ENCODE measurements at regions not wholly inside any gene's neighbourhood (a gene's known extent, or its start where the extent isn't known, plus 50 kb on each side); places are given as distances from the start of the nearest gene placed in this dataset.

GRCh38 chr3:118057086-118057485, 977.6 kb downstream of the IGSF11 start:
- H3K23ac ChIP-seq (ENCODE audit: low read length), result no peak overlapping the region
- no peak overlapping the region for H3K56ac ChIP-seq (ENCODE audit: low read length)
- H3K9ac ChIP-seq (ENCODE audit: low read length), result no peak overlapping the region
- no peaks in the 10 kb centered on the region for H3K79me1 ChIP-seq (ENCODE audit: low read length)
- H4K8ac ChIP-seq (ENCODE audit: low read depth, low read length), result no peak overlapping the region
- H3K4ac ChIP-seq (ENCODE audit: low read depth, low read length), result no peak overlapping the region
- WGBS (ENCODE audit: extremely low coverage, insufficient coverage, low lambda C conversion rate), result no CpG with 5 or more reads among the region's 1 CpG
- no peaks in the 10 kb centered on the region for H3K27me3 ChIP-seq (ENCODE audit: insufficient read depth, low read length, poor library complexity)
- H2BK15ac ChIP-seq (replicated peaks; ENCODE audit: low read depth), result no peak overlapping the region
- no peak overlapping the region for H3K4me2 ChIP-seq (ENCODE audit: low read length)
- H4K5ac ChIP-seq (ENCODE audit: low read length), result no peak overlapping the region
- no peak overlapping the region for H3K18ac ChIP-seq (ENCODE audit: low read length)
- H3K36me3 ChIP-seq (ENCODE audit: control insufficient read depth, insufficient read depth, low read length), result no peaks in the 10 kb centered on the region
- no peaks in the 10 kb centered on the region for H3K79me2 ChIP-seq (ENCODE audit: control insufficient read depth, insufficient read depth, low read length)
- no peak overlapping the region for H2BK5ac ChIP-seq (ENCODE audit: low read length)
- DNase-seq, result no peak
- H3K27ac ChIP-seq (ENCODE audit: low read depth, low read length), result no peak overlapping the region
- no peak overlapping the region for H2BK120ac ChIP-seq (ENCODE audit: low read depth, low read length)
- H2AK5ac ChIP-seq (ENCODE audit: low read length), result no peak overlapping the region
- H3K4me1 ChIP-seq (ENCODE audit: control insufficient read depth, low read depth, low read length), result no peaks in the 10 kb centered on the region
- H3K4me3 ChIP-seq (ENCODE audit: low read length), result no peak overlapping the region

GRCh38 chr3:118059096-118059495, 975.5 kb downstream of the IGSF11 start:
- DNase-seq, result no peak
- no peak overlapping the region for H2BK120ac ChIP-seq (ENCODE audit: low read depth, low read length)
- no peaks in the 10 kb centered on the region for H3K36me3 ChIP-seq (ENCODE audit: control insufficient read depth, insufficient read depth, low read length)
- H4K5ac ChIP-seq (ENCODE audit: low read length), result no peak overlapping the region
- no peaks in the 10 kb centered on the region for H3K4me1 ChIP-seq (ENCODE audit: control insufficient read depth, low read depth, low read length)
- no peaks in the 10 kb centered on the region for H3K27me3 ChIP-seq (ENCODE audit: insufficient read depth, low read length, poor library complexity)
- no peak overlapping the region for H4K8ac ChIP-seq (ENCODE audit: low read depth, low read length)
- no peak overlapping the region for H3K18ac ChIP-seq (ENCODE audit: low read length)
- no peak overlapping the region for H3K56ac ChIP-seq (ENCODE audit: low read length)
- H3K27ac ChIP-seq (ENCODE audit: low read depth, low read length), result no peak overlapping the region
- no peak overlapping the region for H2BK15ac ChIP-seq (replicated peaks; ENCODE audit: low read depth)
- H2AK5ac ChIP-seq (ENCODE audit: low read length), result no peak overlapping the region
- no peak overlapping the region for H2BK5ac ChIP-seq (ENCODE audit: low read length)
- no peak overlapping the region for H3K23ac ChIP-seq (ENCODE audit: low read length)
- no peak overlapping the region for H3K4me2 ChIP-seq (ENCODE audit: low read length)
- no peaks in the 10 kb centered on the region for H3K79me2 ChIP-seq (ENCODE audit: control insufficient read depth, insufficient read depth, low read length)
- H3K4ac ChIP-seq (ENCODE audit: low read depth, low read length), result no peak overlapping the region
- H3K4me3 ChIP-seq (ENCODE audit: low read length), result no peak overlapping the region
- H3K9ac ChIP-seq (ENCODE audit: low read length), result no peak overlapping the region
- H3K79me1 ChIP-seq (ENCODE audit: low read length), result no peaks in the 10 kb centered on the region

DNA sequence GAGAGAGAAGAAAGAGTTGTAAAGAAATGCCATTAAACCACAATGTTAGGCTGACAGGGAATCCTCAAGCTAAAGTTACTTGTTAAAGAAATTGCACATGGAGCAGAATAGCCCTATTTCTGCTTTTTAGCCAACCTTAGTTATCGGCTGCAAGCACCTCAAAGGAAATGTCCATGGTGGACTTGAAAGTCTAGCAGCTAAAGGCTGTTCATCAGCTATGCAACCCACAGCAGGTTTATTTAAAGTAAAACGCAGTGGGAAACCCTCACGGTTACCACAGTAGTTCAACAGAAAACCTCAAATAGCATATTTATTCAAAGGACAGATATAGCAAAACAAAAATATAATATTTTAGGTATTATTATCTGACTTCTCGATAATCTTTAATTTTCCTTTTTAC, 967.2 kb downstream of the IGSF11 start:
- no CpG with 5 or more reads among the region's 4 CpGs for WGBS (ENCODE audit: extremely low coverage, insufficient coverage, low lambda C conversion rate)

DNA sequence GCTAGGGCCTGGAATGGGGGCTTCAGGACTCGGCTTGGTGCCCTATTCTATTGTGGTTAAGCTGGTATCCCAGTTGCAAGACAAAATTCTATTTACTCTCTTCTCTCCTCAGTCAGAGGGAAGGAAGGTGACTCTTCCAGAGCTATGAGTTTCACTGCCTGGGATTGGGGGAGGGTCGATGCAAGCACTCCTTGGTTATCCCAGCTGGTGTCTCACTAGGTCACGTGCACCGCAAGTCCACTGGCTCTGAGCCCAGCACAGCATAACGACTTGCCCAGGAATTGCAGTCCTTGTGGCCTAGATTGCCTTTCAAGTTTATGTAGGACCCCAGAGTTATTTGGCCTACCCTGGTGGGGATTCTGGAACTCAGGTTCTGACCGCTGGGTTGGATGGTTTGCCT, 958.8 kb downstream of the IGSF11 start:
- WGBS (ENCODE audit: extremely low coverage, insufficient coverage, low lambda C conversion rate), result no CpG with 5 or more reads among the region's 6 CpGs

More for the DNA sequence above, 967.2 kb downstream of the IGSF11 start:
- Histone ChIP-seq H3K4me3 (ENCODE audit: low read length) (no peak overlapping the region), H4K8ac (ENCODE audit: low read depth, low read length) (no peak overlapping the region), H3K36me3 (ENCODE audit: control insufficient read depth, insufficient read depth, low read length) (no peaks in the 10 kb centered on the region), H4K5ac (ENCODE audit: low read length) (no peak overlapping the region), H2BK15ac (replicated peaks; ENCODE audit: low read depth) (no peak overlapping the region), H3K4ac (ENCODE audit: low read depth, low read length) (no peak overlapping the region), H3K18ac (ENCODE audit: low read length) (no peak overlapping the region), H2BK120ac (ENCODE audit: low read depth, low read length) (no peak overlapping the region), H3K79me1 (ENCODE audit: low read length) (no peaks in the 10 kb centered on the region), H3K79me2 (ENCODE audit: control insufficient read depth, insufficient read depth, low read length) (no peaks in the 10 kb centered on the region), H3K4me1 (ENCODE audit: control insufficient read depth, low read depth, low read length) (no peaks in the 10 kb centered on the region), H3K56ac (ENCODE audit: low read length) (no peak overlapping the region), H3K4me2 (ENCODE audit: low read length) (no peak overlapping the region), H3K27me3 (ENCODE audit: insufficient read depth, low read length, poor library complexity) (no peaks in the 10 kb centered on the region), H3K23ac (ENCODE audit: low read length) (no peak overlapping the region), H2AK5ac (ENCODE audit: low read length) (no peak overlapping the region), H2BK5ac (ENCODE audit: low read length) (no peak overlapping the region), H3K27ac (ENCODE audit: low read depth, low read length) (no peak overlapping the region), H3K9ac (ENCODE audit: low read length) (no peak overlapping the region)
- DNase-seq, result no peak

GRCh38 chr3:118077332-118077731, 957.3 kb downstream of the IGSF11 start:
- no peaks in the 10 kb centered on the region for H3K79me1 ChIP-seq (ENCODE audit: low read length)
- H3K4me1 ChIP-seq (ENCODE audit: control insufficient read depth, low read depth, low read length), result no peaks in the 10 kb centered on the region
- no peak overlapping the region for H3K4ac ChIP-seq (ENCODE audit: low read depth, low read length)
- no peak overlapping the region for H3K56ac ChIP-seq (ENCODE audit: low read length)
- H3K18ac ChIP-seq (ENCODE audit: low read length), result no peak overlapping the region
- no peaks in the 10 kb centered on the region for H3K27me3 ChIP-seq (ENCODE audit: insufficient read depth, low read length, poor library complexity)
- DNase-seq, result no peak
- no peak overlapping the region for H4K5ac ChIP-seq (ENCODE audit: low read length)
- H3K4me3 ChIP-seq (ENCODE audit: low read length), result no peak overlapping the region
- no peak overlapping the region for H2AK5ac ChIP-seq (ENCODE audit: low read length)
- H3K79me2 ChIP-seq (ENCODE audit: control insufficient read depth, insufficient read depth, low read length), result no peaks in the 10 kb centered on the region
- H3K27ac ChIP-seq (ENCODE audit: low read depth, low read length), result no peak overlapping the region
- no peak overlapping the region for H3K23ac ChIP-seq (ENCODE audit: low read length)
- H4K8ac ChIP-seq (ENCODE audit: low read depth, low read length), result no peak overlapping the region
- H3K36me3 ChIP-seq (ENCODE audit: control insufficient read depth, insufficient read depth, low read length), result no peaks in the 10 kb centered on the region
- H3K9ac ChIP-seq (ENCODE audit: low read length), result no peak overlapping the region
- no CpG with 5 or more reads among the region's 1 CpG for WGBS (ENCODE audit: extremely low coverage, insufficient coverage, low lambda C conversion rate)
- no peak overlapping the region for H2BK120ac ChIP-seq (ENCODE audit: low read depth, low read length)
- no peak overlapping the region for H2BK5ac ChIP-seq (ENCODE audit: low read length)
- no peak overlapping the region for H2BK15ac ChIP-seq (replicated peaks; ENCODE audit: low read depth)
- no peak overlapping the region for H3K4me2 ChIP-seq (ENCODE audit: low read length)

More for the DNA sequence above, 958.8 kb downstream of the IGSF11 start:
- no peaks in the 10 kb centered on the region for H3K27me3 ChIP-seq (ENCODE audit: insufficient read depth, low read length, poor library complexity)
- no peak overlapping the region for H3K56ac ChIP-seq (ENCODE audit: low read length)
- no peaks in the 10 kb centered on the region for H3K36me3 ChIP-seq (ENCODE audit: control insufficient read depth, insufficient read depth, low read length)
- H3K79me1 ChIP-seq (ENCODE audit: low read length), result no peaks in the 10 kb centered on the region
- H3K18ac ChIP-seq (ENCODE audit: low read length), result no peak overlapping the region
- no peak overlapping the region for H3K4ac ChIP-seq (ENCODE audit: low read depth, low read length)
- no peak overlapping the region for H2BK15ac ChIP-seq (replicated peaks; ENCODE audit: low read depth)
- no peak overlapping the region for H4K8ac ChIP-seq (ENCODE audit: low read depth, low read length)
- no peak overlapping the region for H2BK120ac ChIP-seq (ENCODE audit: low read depth, low read length)
- no peak for DNase-seq
- H3K27ac ChIP-seq (ENCODE audit: low read depth, low read length), result no peak overlapping the region
- no peak overlapping the region for H2AK5ac ChIP-seq (ENCODE audit: low read length)
- no peak overlapping the region for H3K9ac ChIP-seq (ENCODE audit: low read length)
- no peak overlapping the region for H3K4me3 ChIP-seq (ENCODE audit: low read length)
- no peaks in the 10 kb centered on the region for H3K4me1 ChIP-seq (ENCODE audit: control insufficient read depth, low read depth, low read length)
- H3K79me2 ChIP-seq (ENCODE audit: control insufficient read depth, insufficient read depth, low read length), result no peaks in the 10 kb centered on the region
- H3K4me2 ChIP-seq (ENCODE audit: low read length), result no peak overlapping the region
- H3K23ac ChIP-seq (ENCODE audit: low read length), result no peak overlapping the region
- H2BK5ac ChIP-seq (ENCODE audit: low read length), result no peak overlapping the region
- H4K5ac ChIP-seq (ENCODE audit: low read length), result no peak overlapping the region

DNA sequence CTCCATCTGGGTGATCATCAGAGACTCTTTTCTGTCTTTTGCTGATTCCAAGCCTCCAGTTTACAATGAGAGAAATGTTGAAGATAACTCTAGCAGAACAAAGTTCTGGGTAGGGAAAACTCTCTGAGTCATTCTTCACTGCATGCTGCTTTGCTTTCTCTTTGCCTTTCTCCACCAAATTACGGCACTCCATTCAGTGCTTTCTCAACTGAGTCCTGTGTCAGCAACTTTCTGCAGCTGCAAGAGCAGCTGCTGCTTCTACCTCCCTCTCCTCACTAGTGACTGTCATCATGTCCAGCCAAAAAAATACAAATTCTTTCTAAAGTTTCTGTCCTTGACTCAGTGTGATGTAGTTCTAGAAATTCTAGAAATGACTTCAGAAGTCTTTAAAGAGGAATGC, 953.8 kb downstream of the IGSF11 start:
- DNase-seq, result no peak
- Histone ChIP-seq H3K27ac (ENCODE audit: low read depth, low read length) (no peak overlapping the region), H3K4ac (ENCODE audit: low read depth, low read length) (no peak overlapping the region), H3K27me3 (ENCODE audit: insufficient read depth, low read length, poor library complexity) (no peaks in the 10 kb centered on the region), H2BK15ac (replicated peaks; ENCODE audit: low read depth) (no peak overlapping the region), H3K9ac (ENCODE audit: low read length) (no peak overlapping the region), H3K23ac (ENCODE audit: low read length) (no peak overlapping the region), H4K8ac (ENCODE audit: low read depth, low read length) (no peak overlapping the region), H3K4me1 (ENCODE audit: control insufficient read depth, low read depth, low read length) (no peaks in the 10 kb centered on the region), H3K4me2 (ENCODE audit: low read length) (no peak overlapping the region), H2BK120ac (ENCODE audit: low read depth, low read length) (no peak overlapping the region), H2AK5ac (ENCODE audit: low read length) (no peak overlapping the region), H3K18ac (ENCODE audit: low read length) (no peak overlapping the region), H3K56ac (ENCODE audit: low read length) (no peak overlapping the region), H3K36me3 (ENCODE audit: control insufficient read depth, insufficient read depth, low read length) (no peaks in the 10 kb centered on the region), H3K79me1 (ENCODE audit: low read length) (no peaks in the 10 kb centered on the region), H4K5ac (ENCODE audit: low read length) (no peak overlapping the region), H3K4me3 (ENCODE audit: low read length) (no peak overlapping the region), H3K79me2 (ENCODE audit: control insufficient read depth, insufficient read depth, low read length) (no peaks in the 10 kb centered on the region), H2BK5ac (ENCODE audit: low read length) (no peak overlapping the region)
- WGBS (ENCODE audit: extremely low coverage, insufficient coverage, low lambda C conversion rate), result no CpG with 5 or more reads among the region's 1 CpG

Measured in mesendoderm (in vitro differentiated cells).